Mesodermal cell (in vitro differentiated cells): ENCODE measurements at regions not wholly inside any gene's neighbourhood (a gene's known extent, or its start where the extent isn't known, plus 50 kb on each side); places are given as distances from the start of the nearest gene placed in this dataset.

Source experiments
- H3K27ac ChIP-seq: 2 replicates; pipeline ENCODE4 v1.7.0; 2013; ENCODE audit warnings: mild to moderate bottlenecking, low read depth, low read length, moderate library complexity; ENCODE audit not compliant: severe bottlenecking
- H3K36me3 ChIP-seq: 2 replicates; pipeline ENCODE4 v1.7.1; 2013; ENCODE audit warnings: mild to moderate bottlenecking, low read length, moderate library complexity; ENCODE audit not compliant: control insufficient read depth, insufficient read depth
- H3K4me1 ChIP-seq: one replicate; pipeline ENCODE4 v1.7.1; 2013; ENCODE audit warnings: mild to moderate bottlenecking, low read length; ENCODE audit not compliant: insufficient read depth, control insufficient read depth, poor library complexity, severe bottlenecking
- H3K4me3 ChIP-seq: 2 replicates; pipeline ENCODE4 v1.7.0; 2013; ENCODE audit warnings: low read length, control low read depth, mild to moderate bottlenecking; ENCODE audit not compliant: insufficient read depth, poor library complexity, severe bottlenecking; ENCODE audit errors: extremely low read depth
- H3K9me3 ChIP-seq: 2 replicates; pipeline ENCODE4 v1.7.1; 2013; ENCODE audit warnings: mild to moderate bottlenecking, low read length, moderate library complexity; ENCODE audit not compliant: control insufficient read depth
- WGBS, 2 experiments: methylation state at CpG; one replicate each; pipeline ENCODE4 v1.1.5; 2013; ENCODE audit warnings: missing lambda C conversion rate in 2 of 2; ENCODE audit not compliant: insufficient coverage in 2 of 2; 5-methylcytosine and 5-hydroxymethylcytosine counted together

DNA sequence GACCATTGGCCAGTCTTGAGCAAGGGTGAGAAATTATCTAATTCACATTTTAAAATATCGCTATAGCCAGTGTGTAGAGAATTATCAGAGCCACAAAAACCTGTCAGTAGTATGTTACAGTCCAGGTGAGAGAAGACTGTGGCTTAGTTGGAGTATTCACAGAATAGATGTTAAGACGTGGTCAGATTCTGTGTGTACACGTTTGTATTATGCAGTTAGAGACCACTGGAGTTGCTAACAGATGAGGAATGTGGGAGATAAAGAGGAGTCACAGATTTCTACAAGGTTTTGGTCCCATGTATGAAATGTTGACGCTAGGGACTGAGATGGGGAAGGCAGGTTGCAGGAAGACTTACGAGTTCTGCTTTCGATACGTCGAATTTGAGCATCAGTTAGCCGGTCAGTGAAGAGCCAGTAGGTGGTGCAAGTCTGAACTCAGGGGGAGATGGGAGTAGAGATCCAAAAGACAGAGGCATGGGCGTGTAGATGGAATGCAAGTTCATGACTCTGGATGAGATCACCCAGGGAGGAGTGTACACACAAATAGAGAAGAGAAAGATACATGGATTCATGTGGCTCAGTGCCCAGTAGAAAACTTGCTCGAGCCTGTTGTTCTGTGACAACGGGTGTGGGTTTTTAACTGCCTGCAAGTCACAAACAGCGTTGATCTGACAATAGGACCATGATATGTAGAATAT is 114.8 kb upstream of the FLRT2 start:
- Histone ChIP-seq H3K4me1 (peaks cover 29% of the 10 kb centered on the region), H3K9me3 (no peaks in the 10 kb centered on the region), H3K27ac (no peak overlapping the region), H3K4me3 (no peak overlapping the region), H3K36me3 (no peaks in the 10 kb centered on the region)
- 81 to 87% methylated on average over 11 of the region's 13 CpGs for WGBS, 2 experiments

DNA sequence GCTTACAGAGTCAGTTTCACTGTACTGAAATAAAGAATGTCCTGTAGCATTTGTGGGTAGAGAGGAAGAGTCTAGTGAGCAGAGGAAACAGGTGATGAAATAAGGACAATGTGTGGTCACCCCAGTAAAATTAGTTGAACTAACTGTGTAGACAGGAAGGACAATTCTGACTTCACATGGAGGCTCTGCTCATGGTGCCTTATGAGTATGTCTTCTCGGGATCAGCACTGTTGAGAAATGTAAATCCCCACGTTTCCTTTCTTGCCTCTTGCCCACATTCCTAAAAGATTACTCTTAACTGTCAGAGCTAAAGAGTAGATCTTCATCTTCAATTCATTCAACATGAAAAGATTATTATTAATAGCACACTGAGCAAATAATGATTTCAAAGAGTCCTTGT is 113.2 kb upstream of the FLRT2 start:
- Histone ChIP-seq H3K9me3 (no peaks in the 10 kb centered on the region), H3K36me3 (no peaks in the 10 kb centered on the region), H3K27ac (peak overlapping the region; percentile 72), H3K4me3 (no peak overlapping the region), H3K4me1 (peaks cover 35% of the 10 kb centered on the region)
- WGBS, 2 experiments: no CpG with 5 or more reads among the region's 2 CpGs

DNA sequence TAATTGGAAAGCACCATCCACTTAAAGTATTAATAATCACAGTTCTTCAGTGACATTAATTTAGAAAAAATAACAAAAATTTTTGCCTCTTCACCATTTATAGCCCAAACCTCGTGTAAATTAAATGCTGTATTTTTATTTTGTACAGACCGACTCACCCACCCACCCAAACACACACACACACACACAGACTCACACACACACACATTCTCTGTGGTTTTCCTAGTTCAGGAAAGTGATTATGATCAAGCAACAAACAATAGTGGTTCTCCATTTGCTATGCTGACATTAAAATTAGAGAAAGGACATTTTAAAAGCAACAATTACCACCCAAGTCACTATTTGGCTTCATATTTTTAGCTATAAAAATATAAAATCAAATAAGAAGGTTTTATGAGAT is 112.5 kb upstream of the FLRT2 start:
- Histone ChIP-seq H3K36me3 (no peaks in the 10 kb centered on the region), H3K27ac (no peak overlapping the region), H3K4me3 (no peak overlapping the region), H3K4me1 (peaks cover 36% of the 10 kb centered on the region), H3K9me3 (no peaks in the 10 kb centered on the region)
- WGBS, 2 experiments: no CpG with 5 or more reads among the region's 2 CpGs

DNA sequence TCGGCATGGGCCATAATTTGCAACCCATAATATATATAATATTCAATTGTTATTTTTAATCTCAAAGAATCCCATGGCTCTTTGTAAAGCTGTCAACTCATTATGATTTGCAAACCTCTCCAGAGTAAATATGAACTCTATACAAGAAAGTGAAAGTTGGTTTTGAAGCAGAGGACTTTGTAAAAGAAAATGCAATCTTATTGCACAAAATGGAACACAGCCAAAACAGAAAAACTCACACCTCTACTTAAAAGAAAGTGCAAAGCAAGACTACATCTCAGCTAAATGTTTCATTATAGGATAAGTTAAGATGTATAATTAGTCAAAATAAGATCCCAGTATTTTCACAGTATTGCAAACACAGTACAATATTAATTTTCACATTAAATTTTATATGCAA is 111.2 kb upstream of the FLRT2 start:
- Histone ChIP-seq H3K4me3 (no peak overlapping the region), H3K27ac (no peak overlapping the region), H3K36me3 (no peaks in the 10 kb centered on the region), H3K9me3 (no peaks in the 10 kb centered on the region), H3K4me1 (peaks cover 36% of the 10 kb centered on the region)
- WGBS, 2 experiments: no CpG with 5 or more reads among the region's 1 CpG

DNA sequence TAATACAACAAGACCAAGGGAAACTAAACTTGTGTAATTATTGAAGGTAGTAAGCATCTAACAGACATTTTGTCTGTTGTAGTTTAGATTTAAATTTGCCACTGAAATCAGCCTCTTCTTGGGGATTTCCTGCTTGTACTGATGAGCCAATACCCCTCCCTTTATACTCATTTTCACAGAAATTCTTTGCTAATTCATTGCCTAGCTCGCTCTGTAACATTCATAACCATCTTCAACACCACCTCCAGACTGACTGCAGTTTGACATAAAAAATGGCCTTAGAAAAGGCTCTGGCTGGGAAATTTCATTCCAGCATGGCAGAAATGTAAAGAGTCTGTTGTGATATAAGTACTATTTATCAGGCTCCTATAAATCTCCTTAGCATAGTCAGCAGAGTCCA is 109.7 kb upstream of the FLRT2 start:
- WGBS, 2 experiments: 100% methylated on average over 1 of the region's 1 CpG
- H3K4me1 ChIP-seq: peaks cover 29% of the 10 kb centered on the region
- H3K9me3 ChIP-seq: no peaks in the 10 kb centered on the region

DNA sequence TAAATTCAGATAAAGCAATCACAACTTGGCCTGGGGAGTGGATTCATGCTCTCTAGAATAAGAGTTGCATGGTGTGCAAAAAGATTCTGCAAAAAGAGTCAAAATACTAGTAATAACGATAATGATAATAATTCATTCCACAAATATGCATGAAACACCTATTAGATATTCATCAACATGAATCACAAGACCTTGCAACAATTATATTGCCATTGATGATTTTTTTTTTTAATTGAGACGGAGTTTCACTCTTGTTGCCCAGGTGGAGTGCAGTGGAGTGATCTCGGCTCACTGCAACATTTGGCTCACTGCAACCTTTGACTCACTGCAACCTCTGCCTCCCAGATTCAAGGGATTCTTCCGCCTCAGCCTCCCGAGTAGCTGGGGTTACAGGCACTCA is 109.2 kb upstream of the FLRT2 start:
- Histone ChIP-seq H3K27ac (no peak overlapping the region), H3K4me1 (peaks cover 25% of the 10 kb centered on the region), H3K36me3 (no peaks in the 10 kb centered on the region), H3K9me3 (no peaks in the 10 kb centered on the region), H3K4me3 (no peak overlapping the region)
- WGBS, 2 experiments: 100% methylated on average over 1 of the region's 5 CpGs

More for the DNA sequence above, 109.7 kb upstream of the FLRT2 start:
- no peak overlapping the region for H3K4me3 ChIP-seq
- H3K36me3 ChIP-seq: no peaks in the 10 kb centered on the region
- H3K27ac ChIP-seq: no peak overlapping the region

DNA sequence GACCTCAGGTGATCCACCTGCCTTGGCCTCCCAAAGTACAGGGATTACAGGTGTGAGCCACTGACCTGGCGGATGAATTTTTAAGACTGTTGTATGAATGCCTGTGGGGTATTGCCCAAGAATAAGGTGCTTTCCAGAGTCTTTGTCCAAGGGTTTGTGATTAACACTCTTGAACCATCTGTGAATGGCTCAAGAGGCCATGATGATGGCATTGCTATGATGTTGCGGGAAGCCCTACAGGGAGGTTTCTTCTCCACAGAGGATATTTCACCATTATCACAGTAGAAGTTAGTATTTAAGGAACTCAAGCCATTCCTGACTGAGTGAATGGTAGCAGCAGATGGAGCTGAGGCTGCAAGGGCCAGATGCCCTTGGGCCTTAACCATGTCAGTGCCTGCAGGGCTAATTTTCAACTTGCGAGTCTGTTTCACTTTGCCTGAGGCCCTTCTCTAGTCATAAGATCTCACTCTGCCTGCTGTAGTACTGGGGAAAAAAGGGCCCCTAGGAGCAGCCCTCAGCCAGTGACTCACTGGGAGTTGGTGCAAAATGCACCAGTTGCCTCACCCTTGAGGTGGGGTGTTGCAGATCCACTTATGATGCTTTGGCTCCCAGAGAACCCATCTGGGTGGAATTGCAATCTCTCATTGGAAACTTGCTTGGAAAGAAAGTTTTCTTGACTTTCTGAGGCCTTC is 108.6 kb upstream of the FLRT2 start:
- 100% methylated on average over 1 of the region's 3 CpGs; no CpG with 5 or more reads in 1 of the 2 experiments for WGBS, 2 experiments
- no peak overlapping the region for H3K27ac ChIP-seq

DNA sequence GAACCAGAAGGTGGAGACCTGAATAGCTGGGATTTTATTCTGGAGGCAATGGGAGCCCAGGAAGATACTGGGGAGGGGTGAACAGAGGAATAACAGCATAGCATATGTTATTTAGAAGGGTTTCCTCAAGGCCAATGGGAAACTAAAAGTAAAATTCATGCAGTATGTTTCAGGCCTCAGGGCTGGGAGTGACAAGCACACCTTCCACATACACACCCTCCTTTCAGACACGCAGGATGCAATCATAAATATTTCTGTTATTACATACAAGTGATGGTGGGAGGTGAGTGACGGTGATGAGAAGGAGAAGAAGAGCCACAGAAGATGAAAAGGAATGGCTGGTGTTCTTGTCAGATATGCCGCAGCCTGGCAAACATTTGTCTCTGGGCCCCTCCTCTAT is 106.1 kb upstream of the FLRT2 start:
- 80% methylated on average over 1 of the region's 3 CpGs for WGBS, 2 experiments
- no peaks in the 10 kb centered on the region for H3K36me3 ChIP-seq
- H3K4me3 ChIP-seq: no peak overlapping the region
- no peaks in the 10 kb centered on the region for H3K9me3 ChIP-seq
- H3K27ac ChIP-seq: no peak overlapping the region
- H3K4me1 ChIP-seq: peaks cover 7% of the 10 kb centered on the region

More for the DNA sequence above, 108.6 kb upstream of the FLRT2 start:
- Histone ChIP-seq H3K9me3 (no peaks in the 10 kb centered on the region), H3K4me1 (peaks cover 21% of the 10 kb centered on the region), H3K4me3 (no peak overlapping the region), H3K36me3 (no peaks in the 10 kb centered on the region)

DNA sequence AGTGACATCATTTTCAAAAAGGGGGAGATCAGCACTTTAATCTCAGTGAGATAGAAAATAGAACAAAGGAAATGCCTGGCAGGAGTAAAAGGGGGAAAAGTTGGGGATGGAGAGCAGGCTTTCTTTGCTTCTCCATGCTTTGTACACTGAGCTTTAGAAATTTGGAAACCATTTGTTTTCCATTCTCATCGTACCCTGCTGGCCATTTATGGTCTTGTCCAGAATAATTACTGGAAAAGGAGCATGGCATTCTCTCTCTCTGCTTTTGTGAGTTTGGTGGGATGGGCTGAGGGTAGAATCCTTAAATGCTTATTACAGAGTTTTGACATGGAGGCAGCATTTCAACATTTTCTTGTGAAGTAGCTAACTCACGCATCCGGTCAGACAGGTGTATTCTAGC is 104.4 kb upstream of the FLRT2 start:
- Histone ChIP-seq H3K27ac (no peak overlapping the region), H3K4me3 (no peak overlapping the region), H3K36me3 (no peaks in the 10 kb centered on the region), H3K9me3 (peaks cover 6% of the 10 kb centered on the region), H3K4me1 (peaks cover 7% of the 10 kb centered on the region)
- WGBS, 2 experiments: 93 to 94% methylated on average over 2 to 3 of the region's 3 CpGs

DNA sequence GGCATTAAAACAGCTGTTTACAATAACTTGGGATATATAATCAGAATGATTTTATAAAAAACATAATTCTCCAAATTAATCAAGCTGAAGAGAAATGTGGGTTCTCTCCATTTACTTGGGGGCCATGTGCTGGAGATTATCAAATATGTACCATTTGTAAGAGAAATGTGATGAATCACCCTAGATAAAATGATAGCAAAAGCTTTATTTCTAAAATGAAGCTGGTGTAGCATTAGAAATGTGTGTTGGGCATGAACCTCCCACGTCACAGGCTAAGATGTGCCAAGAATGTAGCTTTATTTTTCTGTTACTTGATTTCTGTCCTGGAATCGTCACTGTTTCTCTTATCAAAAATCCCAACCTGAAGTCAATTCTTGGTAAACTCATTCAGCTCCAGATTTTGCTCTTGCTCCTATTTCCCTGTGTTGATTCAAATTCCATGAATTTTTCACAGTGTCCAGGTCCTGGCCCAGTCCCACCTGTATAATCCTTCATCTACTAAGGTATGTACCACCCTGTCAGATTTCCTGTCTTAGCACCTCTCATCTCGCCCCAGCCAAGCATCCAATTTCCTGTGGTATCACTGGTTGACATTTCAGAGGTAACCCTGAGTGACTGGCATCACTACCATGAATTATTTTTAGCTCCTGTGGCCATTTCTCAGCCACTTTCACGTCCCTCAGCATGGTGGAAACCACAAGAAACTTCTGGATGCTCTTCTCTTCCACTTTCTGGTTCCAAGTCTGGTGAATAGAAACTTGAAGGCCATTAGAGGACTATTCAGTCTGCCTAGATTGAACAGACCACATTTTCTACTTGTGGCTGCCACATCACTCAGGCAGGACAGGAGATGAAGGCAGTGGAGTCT is 103.6 kb upstream of the FLRT2 start:
- no peak overlapping the region for H3K27ac ChIP-seq
- 87 to 90% methylated on average over 4 of the region's 4 CpGs for WGBS, 2 experiments
- peaks cover 6% of the 10 kb centered on the region for H3K9me3 ChIP-seq

More for the DNA sequence above, 103.6 kb upstream of the FLRT2 start:
- Histone ChIP-seq H3K4me1 (peaks cover 6% of the 10 kb centered on the region), H3K4me3 (no peak overlapping the region), H3K36me3 (no peaks in the 10 kb centered on the region)
